ENCODE measurements at regions not wholly inside any gene's neighbourhood (a gene's known extent, or its start where the extent isn't known, plus 50 kb on each side); places are given as distances from the start of the nearest gene placed in this dataset.
A peak's percentile ranks its signal among the peaks of the same experiment; 100 is the strongest.

- H3K4me3 ChIP-seq (ENCODE audit: low read depth, low read length): no peak overlapping the region
- DNase-seq (ENCODE audit: low read depth, low spot score): no peak
- no peak for TF ChIP-seq CTCF (IDR thresholded peaks at IDR 0.05; ENCODE audit: low read depth, low read length)
- in situ Hi-C loops (cut with HindIII; ENCODE audit: low sequenced_read_pairs): no loop called here
These were observed 500.9 kb downstream of the PREX1 start for GRCh38 chr20:48326868-48327267.

- no peak for DNase-seq (ENCODE audit: low read depth, low spot score)
- no peak overlapping the region for H3K4me3 ChIP-seq (ENCODE audit: low read depth, low read length)
- in situ Hi-C loops (cut with HindIII; ENCODE audit: low sequenced_read_pairs): no loop called here
- TF ChIP-seq CTCF (IDR thresholded peaks at IDR 0.05; ENCODE audit: low read depth, low read length): no peak
These were observed 501.4 kb downstream of the PREX1 start for GRCh38 chr20:48326434-48326691.

GRCh38 chr20:48325656-48326433 lies 502.0 kb downstream of the PREX1 start:
- TF ChIP-seq CTCF (IDR thresholded peaks at IDR 0.05; ENCODE audit: low read depth, low read length): no peak
- no peak for DNase-seq (ENCODE audit: low read depth, low spot score)
- in situ Hi-C loops (cut with HindIII; ENCODE audit: low sequenced_read_pairs): no loop called here
- H3K4me3 ChIP-seq (ENCODE audit: low read depth, low read length): no peak overlapping the region

GRCh38 chr20:48324744-48325143 lies 503.1 kb downstream of the PREX1 start:
- H3K4me3 ChIP-seq (ENCODE audit: low read depth, low read length): no peak overlapping the region
- in situ Hi-C loops (cut with HindIII; ENCODE audit: low sequenced_read_pairs): no loop called here
- TF ChIP-seq CTCF (IDR thresholded peaks at IDR 0.05; ENCODE audit: low read depth, low read length): no peak

GRCh38 chr20:48321271-48321670 lies 506.5 kb downstream of the PREX1 start:
- in situ Hi-C loops (cut with HindIII; ENCODE audit: low sequenced_read_pairs): no loop called here
- no peak overlapping the region for H3K4me3 ChIP-seq (ENCODE audit: low read depth, low read length)
- no peak for TF ChIP-seq CTCF (IDR thresholded peaks at IDR 0.05; ENCODE audit: low read depth, low read length)
- no peak for DNase-seq (ENCODE audit: low read depth, low spot score)

More at GRCh38 chr20:48324744-48325143, 503.1 kb downstream of the PREX1 start:
- DNase-seq (ENCODE audit: low read depth, low spot score): no peak

- no peak for TF ChIP-seq CTCF (IDR thresholded peaks at IDR 0.05; ENCODE audit: low read depth, low read length)
- DNase-seq (ENCODE audit: low read depth, low spot score): peak; percentile 19
- H3K4me3 ChIP-seq (ENCODE audit: low read depth, low read length): no peak overlapping the region
- in situ Hi-C loops (cut with HindIII; ENCODE audit: low sequenced_read_pairs): no loop called here
These were observed 507.7 kb downstream of the PREX1 start for GRCh38 chr20:48319943-48320584.
